B cell (primary cell): ENCODE measurements at regions not wholly inside any gene's neighbourhood (a gene's known extent, or its start where the extent isn't known, plus 50 kb on each side); places are given as distances from the start of the nearest gene placed in this dataset.

Experiments used
- ATAC-seq: fragments of 200-7000 bp; cut with Tn5 transposase; one replicate; pipeline ENCODE4 v1.10.0; 2021; ENCODE audit warnings: low read depth, mild to moderate bottlenecking, moderate number of reproducible peaks, moderate library complexity
- CTCF ChIA-PET: fragments of 350-600 bp; sonication (Branson Sonifier 250); formaldehyde crosslinking; loops from one replicate; lab custom pipeline; 2021; ENCODE audit warnings: antibody characterized with exemption, inconsistent platforms; lab: Charles Lee
- POLR2A ChIA-PET: fragments of 350-600 bp; sonication (Branson Sonifier 250); formaldehyde crosslinking; loops from one replicate; lab custom pipeline; 2021; ENCODE audit warnings: antibody characterized with exemption; lab: Charles Lee
- DNase-seq: peaks from one replicate; pipeline ENCODE4 v3.0.0; 2013
- H2AFZ ChIP-seq: 2 replicates; pipeline ENCODE4 v1.6.1; 2012; ENCODE audit warnings: mild to moderate bottlenecking, low read depth, low read length; ENCODE audit not compliant: insufficient read depth, poor library complexity, severe bottlenecking
- H3K27ac ChIP-seq, 2 donors: 1 replicate in 1 of 2; 2 replicates in 1 of 2; pipeline ENCODE4 v1.5.1; 2012 to 2013; ENCODE audit warnings: low read length in 2 of 2, mild to moderate bottlenecking in 2 of 2, moderate library complexity in 1 of 2
- H3K27me3 ChIP-seq, 4 experiments: fragments of 200-600 bp in 1 of 4; sonication (generic) in 1 of 4; replicated peaks in 1 of 4; 1 replicate in 2 of 4; 2 replicates in 2 of 4; pipeline versions ENCODE4 v1.6.1 to v1.7.0; 2013 to 2016; ENCODE audit warnings: low read length in 3 of 4, mild to moderate bottlenecking in 2 of 4, mixed read lengths in 1 of 4, moderate library complexity in 1 of 4; ENCODE audit not compliant: insufficient read depth in 4 of 4, control insufficient read depth in 3 of 4; ENCODE audit errors: control extremely low read depth in 1 of 4
- H3K36me3 ChIP-seq, 2 experiments: replicated peaks in 1 of 2; 1 replicate in 1 of 2; 2 replicates in 1 of 2; pipeline versions ENCODE4 v1.6.1 to v1.7.1; 2013; ENCODE audit warnings: low read length in 1 of 2; ENCODE audit not compliant: insufficient read depth in 2 of 2, control insufficient read depth in 1 of 2; ENCODE audit errors: control extremely low read depth in 1 of 2, extremely low read depth in 1 of 2
- H3K4me1 ChIP-seq, 2 donors: fragments of 200-600 bp in 1 of 2; sonication (generic) in 1 of 2; 1 replicate in 1 of 2; 2 replicates in 1 of 2; pipeline versions ENCODE4 v1.5.1 to v1.6.1; 2013 to 2017; ENCODE audit warnings: low read length in 2 of 2; ENCODE audit not compliant: control insufficient read depth in 2 of 2, insufficient read depth in 2 of 2
- H3K4me2 ChIP-seq: replicated peaks from 2 replicates; pipeline ENCODE3; 2012; ENCODE audit warnings: mild to moderate bottlenecking, low read depth, low read length; ENCODE audit not compliant: poor library complexity, severe bottlenecking
- H3K4me3 ChIP-seq, 5 experiments: fragments of 200-600 bp in 1 of 5; sonication (generic) in 1 of 5; 1 replicate in 3 of 5; 2 replicates in 2 of 5; pipeline versions ENCODE4 v1.5.1 to v1.7.0; 2011 to 2016; ENCODE audit warnings: low read length in 4 of 5, mild to moderate bottlenecking in 4 of 5, low read depth in 2 of 5, control low read depth in 1 of 5, moderate library complexity in 1 of 5; ENCODE audit not compliant: insufficient read depth in 1 of 5; ENCODE audit errors: control extremely low read depth in 1 of 5, extremely low read depth in 1 of 5
- H3K79me2 ChIP-seq: fragments of 200-600 bp; sonication (generic); one replicate; pipeline ENCODE4 v1.6.0; 2016; ENCODE audit warnings: low read length; ENCODE audit not compliant: control insufficient read depth, insufficient read depth
- H3K9ac ChIP-seq: fragments of 200-600 bp; sonication (generic); 2 replicates; pipeline ENCODE4 v1.6.1; 2017; ENCODE audit warnings: mild to moderate bottlenecking, low read length, moderate library complexity
- H3K9me3 ChIP-seq, 3 donors: one replicate each; pipeline versions ENCODE4 v1.6.1 to v1.7.1; 2013; ENCODE audit warnings: low read length in 2 of 3; ENCODE audit not compliant: control insufficient read depth in 2 of 3, insufficient read depth in 1 of 3; ENCODE audit errors: control extremely low read depth in 1 of 3
- H4K20me1 ChIP-seq: 2 replicates; pipeline ENCODE4 v1.6.0; 2012; ENCODE audit warnings: mild to moderate bottlenecking, low read length; ENCODE audit not compliant: insufficient read depth, control insufficient read depth, poor library complexity, severe bottlenecking
- H3K27ac Mint-ChIP-seq: one replicate; pipeline ENCODE4 v1.8.0; 2021; ENCODE audit warnings: mixed read lengths
- H3K27me3 Mint-ChIP-seq: one replicate; pipeline ENCODE4 v1.8.0; 2021; ENCODE audit warnings: mixed read lengths
- H3K4me1 Mint-ChIP-seq: one replicate; pipeline ENCODE4 v1.8.0; 2021; ENCODE audit warnings: mixed read lengths
- H3K4me3 Mint-ChIP-seq: one replicate; pipeline ENCODE4 v1.8.0; 2021; ENCODE audit warnings: mixed read lengths
- H3K9me3 Mint-ChIP-seq: one replicate; pipeline ENCODE4 v1.8.0; 2022; ENCODE audit warnings: mixed read lengths; ENCODE audit not compliant: insufficient read depth
- EZH2 ChIP-seq: IDR thresholded peaks from 2 replicates; pipeline ENCODE4 v1.6.1; 2012; ENCODE audit warnings: borderline replicate concordance, low read depth, mild to moderate bottlenecking, moderate library complexity, low read length; ENCODE audit not compliant: insufficient read depth, poor library complexity, severe bottlenecking
- WGBS: methylation state at CpG from one replicate; pipeline ENCODE4 v1.1.5; 2013; ENCODE audit warnings: missing lambda C conversion rate; ENCODE audit not compliant: insufficient coverage; 5-methylcytosine and 5-hydroxymethylcytosine counted together
- intact Hi-C: fragments of 100-400 bp; cut with micrococcal nuclease; formaldehyde crosslinking; loops from one replicate; pipeline ENCODE4 v1.10.0; 2022
- TF ChIP-seq, protein P1 (sequence below): fragments of 200-600 bp; IDR thresholded peaks from one replicate; pipeline ENCODE4 v1.8.0; 2022; ENCODE audit warnings: antibody characterized with exemption, mild to moderate bottlenecking

DNA sequence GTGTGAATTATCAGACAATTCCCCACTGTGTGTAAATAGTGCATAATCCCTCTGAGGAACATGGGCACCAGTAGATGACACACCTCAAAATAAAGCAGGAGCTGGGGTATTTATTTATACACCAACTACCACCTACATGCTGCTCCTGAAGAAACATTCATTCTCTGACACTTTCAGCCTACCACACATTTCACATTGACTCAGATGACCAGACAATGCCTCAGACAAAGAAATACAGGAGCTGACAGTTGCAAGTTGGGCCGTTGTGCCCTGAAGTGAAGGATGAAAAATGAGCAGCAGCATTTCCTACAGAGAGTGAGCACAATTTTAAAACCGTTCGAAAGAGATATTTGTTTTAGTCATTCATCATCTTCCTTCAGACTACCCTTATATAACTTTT, 63.2 kb downstream of the RGS2 start:
- ATAC-seq (no peak), DNase-seq (no peak)
- TF ChIP-seq EZH2, result no peak
- TF ChIP-seq, protein P1, sequence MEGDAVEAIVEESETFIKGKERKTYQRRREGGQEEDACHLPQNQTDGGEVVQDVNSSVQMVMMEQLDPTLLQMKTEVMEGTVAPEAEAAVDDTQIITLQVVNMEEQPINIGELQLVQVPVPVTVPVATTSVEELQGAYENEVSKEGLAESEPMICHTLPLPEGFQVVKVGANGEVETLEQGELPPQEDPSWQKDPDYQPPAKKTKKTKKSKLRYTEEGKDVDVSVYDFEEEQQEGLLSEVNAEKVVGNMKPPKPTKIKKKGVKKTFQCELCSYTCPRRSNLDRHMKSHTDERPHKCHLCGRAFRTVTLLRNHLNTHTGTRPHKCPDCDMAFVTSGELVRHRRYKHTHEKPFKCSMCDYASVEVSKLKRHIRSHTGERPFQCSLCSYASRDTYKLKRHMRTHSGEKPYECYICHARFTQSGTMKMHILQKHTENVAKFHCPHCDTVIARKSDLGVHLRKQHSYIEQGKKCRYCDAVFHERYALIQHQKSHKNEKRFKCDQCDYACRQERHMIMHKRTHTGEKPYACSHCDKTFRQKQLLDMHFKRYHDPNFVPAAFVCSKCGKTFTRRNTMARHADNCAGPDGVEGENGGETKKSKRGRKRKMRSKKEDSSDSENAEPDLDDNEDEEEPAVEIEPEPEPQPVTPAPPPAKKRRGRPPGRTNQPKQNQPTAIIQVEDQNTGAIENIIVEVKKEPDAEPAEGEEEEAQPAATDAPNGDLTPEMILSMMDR, result no peak
- no peak overlapping the region for H2AFZ ChIP-seq
- H3K9ac ChIP-seq, result no peak overlapping the region
- H3K9me3 ChIP-seq, result no peaks in the 10 kb centered on the region
- H3K36me3 ChIP-seq, result no peaks in the 10 kb centered on the region
- no peaks in the 10 kb centered on the region for H3K27me3 ChIP-seq
- WGBS, result 100% methylated on average over 1 of the region's 3 CpGs
- no peaks in the 10 kb centered on the region for H4K20me1 ChIP-seq
- ChIA-PET CTCF (no interaction called here), POLR2A (no interaction called here)
- no peaks in the 10 kb centered on the region for H3K4me1 Mint-ChIP-seq
- peaks cover 17% of the 10 kb centered on the region for H3K27me3 Mint-ChIP-seq
- peaks cover 4% of the 10 kb centered on the region for H3K9me3 Mint-ChIP-seq
- no peak overlapping the region for H3K27ac Mint-ChIP-seq
- H3K79me2 ChIP-seq, result no peaks in the 10 kb centered on the region
- no peak overlapping the region for H3K4me3 Mint-ChIP-seq
- no peak overlapping the region for H3K27ac ChIP-seq
- H3K4me1 ChIP-seq, result no peaks in the 10 kb centered on the region
- H3K4me2 ChIP-seq, result no peak overlapping the region
- no peak overlapping the region for H3K4me3 ChIP-seq
- intact Hi-C loops, result no loop called here

DNA sequence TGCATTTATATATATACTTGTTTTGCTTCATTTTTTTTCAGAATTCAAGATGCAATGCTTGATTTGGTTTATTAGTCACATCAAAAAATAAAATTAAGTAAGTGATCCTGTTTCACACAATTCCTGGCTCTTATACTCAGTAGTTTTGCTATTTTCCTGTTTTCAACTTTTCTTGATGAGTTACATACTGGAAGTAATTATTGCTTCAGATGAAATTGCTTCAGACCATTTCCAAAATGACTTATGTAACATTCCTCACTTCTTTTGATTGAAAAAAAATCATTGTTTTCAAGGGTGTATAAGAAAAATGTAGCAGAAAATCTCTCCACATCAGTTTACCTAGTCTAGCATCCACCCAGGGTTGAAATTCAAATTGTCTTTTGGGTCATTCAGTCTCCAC, 65.0 kb downstream of the RGS2 start:
- H3K27me3 Mint-ChIP-seq, result peaks cover 17% of the 10 kb centered on the region

More for the DNA sequence above, 65.0 kb downstream of the RGS2 start:
- POLR2A ChIA-PET, result no interaction called here
- Mint-ChIP-seq H3K27ac (no peak overlapping the region), H3K4me1 (no peaks in the 10 kb centered on the region), H3K4me3 (no peak overlapping the region), H3K9me3 (peaks cover 4% of the 10 kb centered on the region)
- no peak overlapping the region for H3K27ac ChIP-seq
- no peak overlapping the region for H3K4me2 ChIP-seq
- CTCF ChIA-PET, result no interaction called here
- ATAC-seq, result no peak
- no peaks in the 10 kb centered on the region for H3K79me2 ChIP-seq
- no peaks in the 10 kb centered on the region for H3K36me3 ChIP-seq
- H3K4me3 ChIP-seq, result no peak overlapping the region
- H2AFZ ChIP-seq, result no peak overlapping the region
- H3K9me3 ChIP-seq, result no peaks in the 10 kb centered on the region
- no peaks in the 10 kb centered on the region for H3K4me1 ChIP-seq
- intact Hi-C loops, result no loop called here
- H4K20me1 ChIP-seq, result no peaks in the 10 kb centered on the region
- no peak overlapping the region for H3K9ac ChIP-seq
- no peak for DNase-seq
- TF ChIP-seq EZH2, result no peak
- TF ChIP-seq, protein P1, result no peak
- no peaks in the 10 kb centered on the region for H3K27me3 ChIP-seq
